ENCODE measurements at regions not wholly inside any gene's neighbourhood (a gene's known extent, or its start where the extent isn't known, plus 50 kb on each side); places are given as distances from the start of the nearest gene placed in this dataset.

DNA sequence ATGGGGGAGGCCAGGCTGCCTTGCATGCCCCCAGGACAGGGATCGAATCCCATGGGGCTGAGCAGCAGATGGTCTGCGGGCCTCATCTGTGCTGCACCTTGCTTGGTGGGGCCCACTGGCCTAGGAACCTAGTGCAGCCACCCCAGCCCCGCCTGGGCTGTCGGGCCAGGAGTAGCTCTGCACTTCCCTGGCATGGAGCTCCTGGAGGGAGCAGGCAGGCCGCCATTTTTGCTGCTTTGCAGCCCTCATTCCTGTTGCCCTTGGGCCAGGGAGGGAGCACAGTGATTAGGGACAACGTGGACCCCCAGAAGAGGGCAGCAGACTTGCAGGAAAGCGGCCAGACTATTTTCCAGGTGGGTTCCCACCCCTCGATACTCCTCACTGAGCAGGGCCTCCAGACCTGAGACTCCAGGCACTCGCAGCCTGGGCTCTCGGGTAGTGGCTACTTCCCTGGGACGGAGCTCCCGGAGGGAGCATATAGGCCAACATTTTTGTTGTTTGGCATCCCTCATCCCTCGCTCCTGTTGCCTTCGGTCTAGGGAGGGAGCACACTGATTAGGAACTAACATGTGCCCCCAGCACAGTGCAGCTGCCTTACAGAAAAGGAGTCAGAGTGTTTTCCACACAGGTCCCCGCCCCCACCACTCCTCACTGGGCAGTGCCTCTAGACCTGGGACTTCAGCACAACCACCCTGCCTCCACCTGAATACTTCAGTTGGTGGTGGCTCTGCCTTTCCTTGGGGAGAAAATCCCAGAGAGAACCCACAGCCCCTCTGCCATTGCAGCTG lies 99.5 kb downstream of the MAIP1 start:
- no peak for DNase-seq (ENCODE audit: low spot score)

DNA sequence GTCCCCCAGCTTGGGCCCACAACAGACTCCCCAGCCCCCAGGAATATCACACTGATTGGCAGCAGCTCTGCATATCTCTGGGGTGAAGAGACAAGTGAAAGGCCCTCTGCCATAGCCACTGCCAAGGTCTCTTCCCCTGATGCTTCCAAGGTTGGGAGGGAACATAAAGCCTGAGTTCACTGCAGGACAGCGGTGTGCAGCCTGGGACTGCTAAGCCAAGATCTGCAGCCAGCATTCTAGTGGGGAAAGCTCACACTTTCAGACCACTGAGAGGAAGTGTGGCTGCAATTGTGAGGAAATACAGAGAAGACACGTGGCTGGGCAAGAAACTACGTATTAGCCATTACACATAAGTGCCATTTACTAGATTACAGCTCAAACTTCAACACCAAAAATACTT lies 100.7 kb downstream of the MAIP1 start:
- no peak for DNase-seq (ENCODE audit: low spot score)

DNA sequence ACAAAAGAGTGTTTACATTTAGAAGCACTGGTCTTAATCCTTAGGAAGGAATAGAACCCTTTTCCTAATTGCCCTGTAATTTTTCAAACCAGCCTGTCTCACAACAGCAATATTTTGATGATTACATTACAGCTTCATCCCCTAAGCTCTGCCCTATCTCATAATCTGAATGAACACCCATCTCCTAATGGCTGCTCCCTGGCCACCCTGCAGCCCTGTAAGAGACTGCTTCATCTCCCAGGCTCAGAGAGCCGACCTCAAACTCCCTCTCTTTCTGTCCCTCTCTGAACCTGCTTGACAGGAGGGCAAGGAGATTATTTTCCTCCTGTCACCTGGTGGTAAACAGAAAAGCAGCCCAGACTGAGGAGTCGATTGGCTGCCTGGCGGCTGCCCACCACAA lies 107.8 kb downstream of the MAIP1 start:
- no peak for DNase-seq (ENCODE audit: low spot score)

DNA sequence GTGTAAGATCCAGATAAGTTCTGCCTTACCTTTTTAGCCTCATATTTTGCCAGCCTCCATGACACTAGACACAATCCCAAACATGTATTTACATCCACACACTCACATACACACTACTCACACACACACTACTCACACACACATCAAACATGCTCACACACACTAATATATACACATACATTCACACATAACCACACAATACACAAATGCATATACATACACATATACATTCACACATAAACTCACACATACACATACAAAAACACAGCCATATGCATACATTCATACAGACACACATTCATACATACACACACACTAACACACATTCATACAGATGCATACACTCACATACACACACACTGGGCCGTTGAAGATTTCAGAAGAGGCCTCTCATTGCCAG lies 109.5 kb downstream of the MAIP1 start:
- DNase-seq (ENCODE audit: low spot score), result no peak

DNA sequence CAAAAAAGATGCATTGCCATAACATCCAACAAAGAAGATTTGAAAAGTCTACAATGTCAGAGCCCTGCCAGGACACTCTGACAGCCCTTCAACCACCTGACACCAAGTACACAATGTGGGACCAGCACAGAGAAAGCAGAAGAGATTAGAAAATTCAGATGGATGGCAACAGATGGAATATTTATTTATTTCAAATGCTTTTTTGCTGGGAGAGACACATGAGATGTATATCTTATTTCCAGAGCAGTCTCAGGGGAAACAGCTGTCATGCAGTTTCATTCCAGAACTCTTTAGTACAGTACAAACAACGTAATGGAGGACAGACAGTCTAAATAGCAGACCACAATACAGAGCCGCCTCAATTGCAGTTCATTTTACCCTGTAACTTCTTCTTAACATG lies 110.1 kb downstream of the MAIP1 start:
- DNase-seq (ENCODE audit: low spot score), result no peak

DNA sequence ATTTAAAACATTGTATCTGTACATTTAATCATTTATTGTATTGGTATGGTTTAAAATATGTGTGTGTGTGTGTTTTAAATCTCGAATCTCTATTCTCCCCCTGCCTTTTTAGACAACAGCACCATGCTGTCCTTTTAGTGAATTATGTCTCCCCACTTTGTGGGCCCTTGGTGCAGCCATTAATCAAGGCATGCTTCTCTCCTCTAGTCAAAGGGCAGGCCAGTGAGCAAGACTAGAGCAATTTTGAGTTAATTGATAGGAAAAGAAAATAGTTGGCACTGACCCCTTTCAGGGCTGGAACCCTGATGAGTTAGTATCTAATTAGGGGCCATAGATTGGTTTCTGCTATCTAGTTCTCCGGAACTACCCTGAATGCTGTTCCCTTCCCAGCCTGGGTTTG lies 111.0 kb downstream of the MAIP1 start:
- no peak for DNase-seq (ENCODE audit: low spot score)

DNA sequence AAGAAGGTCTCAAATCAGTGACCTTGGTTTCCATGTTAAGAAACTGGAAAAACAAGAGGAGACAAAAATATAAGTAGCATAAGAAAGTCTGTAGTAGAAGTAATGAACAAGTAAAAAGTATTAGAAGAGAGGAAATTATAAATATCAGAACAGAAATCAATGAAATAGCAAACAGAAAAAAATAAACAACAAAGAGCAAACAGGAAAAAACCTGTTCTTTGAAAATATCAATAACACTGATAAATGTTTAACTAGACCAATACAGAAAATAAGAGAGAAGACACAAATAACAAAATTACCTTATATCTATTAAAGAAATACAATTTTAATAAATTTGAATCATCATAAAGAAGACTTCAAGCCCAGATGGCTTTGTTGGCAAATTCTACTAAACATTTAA lies 113.3 kb downstream of the MAIP1 start:
- DNase-seq (ENCODE audit: low spot score), result no peak

DNA sequence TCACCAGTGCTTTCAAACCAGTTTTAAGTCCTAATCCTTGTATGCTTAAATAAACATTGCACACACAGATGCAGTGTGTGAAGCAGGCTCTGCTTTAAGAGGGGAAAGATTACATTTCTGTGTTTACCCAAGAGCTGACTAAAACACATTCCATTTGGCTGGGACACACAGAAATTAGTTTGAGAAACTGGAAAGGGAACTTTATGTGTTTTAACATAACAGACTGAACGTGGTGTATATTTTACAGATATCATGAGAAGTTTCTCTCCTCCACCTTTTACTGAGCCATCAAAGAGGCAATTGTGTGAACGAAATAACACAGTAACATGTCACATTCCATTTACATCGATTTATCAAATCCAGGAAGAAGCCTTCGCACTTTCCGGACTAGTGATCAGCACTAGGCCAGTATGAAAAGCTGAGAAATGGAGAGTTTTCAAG lies 121.8 kb downstream of the MAIP1 start:
- peak; percentile 12 for DNase-seq (ENCODE audit: low spot score)

DNA sequence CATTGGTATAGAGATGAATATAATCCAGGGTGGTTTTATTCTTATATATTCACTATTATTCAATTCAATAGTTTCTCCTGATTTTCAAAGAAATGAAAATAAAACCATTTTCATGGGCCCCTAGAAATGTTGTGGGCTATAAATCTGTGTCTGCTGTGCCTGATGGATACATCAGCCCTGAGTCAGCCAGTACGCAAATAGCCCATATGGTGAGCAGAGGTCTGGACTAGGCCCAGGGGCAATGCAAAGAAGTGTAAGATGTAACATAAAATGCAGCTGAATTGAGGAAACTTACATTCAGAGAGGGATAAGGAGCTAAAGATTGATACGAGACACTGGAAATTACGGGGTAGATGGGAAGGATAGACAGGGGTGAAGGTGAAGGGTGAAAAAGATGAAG lies 122.5 kb downstream of the MAIP1 start:
- DNase-seq (ENCODE audit: low spot score), result no peak

DNA sequence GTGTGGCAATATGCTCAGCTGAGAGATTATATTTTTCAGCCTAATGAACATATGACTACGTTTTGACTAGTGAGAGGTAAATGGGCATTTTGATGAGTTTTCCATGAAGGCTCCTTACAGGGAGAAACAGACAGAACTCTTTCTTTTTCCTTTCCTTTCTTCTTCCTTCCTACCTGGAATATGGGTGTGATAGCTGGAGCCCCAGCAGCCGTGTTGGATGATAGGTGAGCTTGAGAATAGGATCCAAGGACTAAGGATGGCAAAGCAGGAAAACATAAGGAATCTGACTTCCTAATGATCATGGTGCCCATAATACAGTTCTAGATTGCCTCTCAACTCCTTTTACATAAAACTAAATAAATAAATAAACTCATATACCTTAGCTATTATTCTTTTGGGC lies 124.0 kb downstream of the MAIP1 start:
- no peak for DNase-seq (ENCODE audit: low spot score)

DNA sequence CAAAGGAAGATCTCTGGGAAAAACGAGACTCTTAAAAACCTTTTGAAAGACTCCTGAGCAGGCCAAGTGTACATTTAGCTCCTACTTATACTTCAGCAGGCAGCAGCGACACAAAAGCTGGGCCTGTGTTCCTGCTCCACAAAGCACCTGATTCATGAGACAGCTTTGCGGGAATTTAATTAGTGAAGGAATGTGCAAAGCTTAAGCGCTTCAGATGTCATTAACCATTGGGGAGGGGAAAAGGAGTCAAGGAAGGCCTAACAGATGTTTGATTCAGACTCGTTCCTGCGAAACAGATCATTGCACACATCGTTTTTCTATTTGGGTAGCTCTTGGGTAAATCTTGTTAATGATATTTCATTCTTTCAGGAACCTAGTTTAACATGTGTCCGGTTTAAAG lies 125.9 kb downstream of the MAIP1 start:
- no peak for DNase-seq (ENCODE audit: low spot score)

DNA sequence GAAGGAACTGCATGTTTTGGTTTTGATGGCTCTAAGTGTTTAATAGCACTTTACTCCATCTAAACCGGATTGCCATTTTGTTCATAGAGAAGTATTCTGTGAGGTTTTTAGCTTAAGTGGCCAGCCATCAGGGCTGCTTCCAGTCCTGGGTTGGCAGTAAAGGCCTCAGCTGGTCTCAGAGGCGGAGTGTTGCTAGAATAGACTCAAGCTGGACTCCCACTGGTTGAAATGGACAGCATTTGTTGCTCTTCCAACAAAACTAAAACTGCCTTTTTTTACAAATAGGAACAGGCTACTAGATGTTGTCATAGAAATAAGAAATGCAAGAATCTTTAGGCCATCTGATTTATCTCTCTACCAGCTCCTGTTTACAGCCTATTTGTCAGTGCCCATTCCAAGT lies 126.4 kb downstream of the MAIP1 start:
- DNase-seq (ENCODE audit: low spot score), result no peak

DNA sequence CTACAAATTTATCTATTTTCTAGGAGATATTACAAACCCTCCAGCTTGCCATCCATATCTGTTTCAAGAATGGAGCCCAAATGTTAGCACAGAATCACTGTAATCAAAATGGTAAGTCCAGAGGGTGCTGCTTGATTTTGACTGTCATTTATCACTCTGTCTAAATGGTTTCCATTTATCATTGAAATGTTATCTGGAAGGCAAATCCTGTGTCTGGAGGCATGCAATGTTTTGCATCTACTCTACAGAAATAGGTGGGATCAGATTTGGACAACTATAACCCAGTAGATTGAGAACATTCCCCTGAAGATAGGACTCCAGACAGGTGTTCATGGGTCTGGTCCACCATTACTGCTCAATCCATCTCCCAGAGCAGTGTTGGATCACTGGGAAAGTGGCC lies 128.7 kb downstream of the MAIP1 start:
- no peak for DNase-seq (ENCODE audit: low spot score)

DNA sequence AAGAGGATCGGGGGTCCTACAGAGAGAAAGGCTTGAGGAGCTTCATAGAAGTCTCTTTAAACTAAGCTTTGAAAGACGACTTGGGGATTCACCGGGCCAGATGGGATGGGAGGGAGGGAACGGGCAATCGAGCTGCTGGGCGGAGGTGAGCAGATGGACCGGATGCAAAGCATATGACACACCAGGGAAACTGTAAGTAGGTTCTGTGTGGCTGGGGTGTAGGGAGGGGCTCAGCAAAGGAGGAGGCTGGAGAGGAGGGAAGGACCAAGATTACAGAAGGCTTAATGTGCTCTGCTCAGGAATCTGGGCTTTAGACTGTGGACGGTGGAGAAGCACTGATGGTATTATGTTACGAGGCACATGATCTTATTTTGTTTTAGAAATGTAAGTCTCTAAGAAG lies 131.5 kb downstream of the MAIP1 start:
- no peak for DNase-seq (ENCODE audit: low spot score)

DNA sequence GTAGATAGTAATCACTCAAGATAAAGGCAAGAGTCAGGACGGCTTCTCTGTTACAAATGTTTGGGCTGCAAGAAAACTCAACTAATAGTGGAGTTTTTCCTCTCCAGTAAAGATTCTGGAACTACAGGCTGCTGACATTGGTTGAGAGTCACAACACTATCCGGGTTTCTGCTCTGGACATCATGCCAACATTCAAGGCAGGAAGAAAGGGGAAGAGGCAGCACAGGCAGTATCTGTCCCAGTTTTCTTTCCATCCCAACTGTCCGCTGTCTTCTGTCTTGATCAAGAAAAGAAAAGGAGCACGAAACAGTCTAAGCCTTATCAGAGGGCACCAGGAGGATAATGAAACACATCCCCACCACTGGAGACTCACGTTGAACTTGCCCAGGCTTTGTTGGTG lies 132.1 kb downstream of the MAIP1 start:
- DNase-seq (ENCODE audit: low spot score), result no peak

DNA sequence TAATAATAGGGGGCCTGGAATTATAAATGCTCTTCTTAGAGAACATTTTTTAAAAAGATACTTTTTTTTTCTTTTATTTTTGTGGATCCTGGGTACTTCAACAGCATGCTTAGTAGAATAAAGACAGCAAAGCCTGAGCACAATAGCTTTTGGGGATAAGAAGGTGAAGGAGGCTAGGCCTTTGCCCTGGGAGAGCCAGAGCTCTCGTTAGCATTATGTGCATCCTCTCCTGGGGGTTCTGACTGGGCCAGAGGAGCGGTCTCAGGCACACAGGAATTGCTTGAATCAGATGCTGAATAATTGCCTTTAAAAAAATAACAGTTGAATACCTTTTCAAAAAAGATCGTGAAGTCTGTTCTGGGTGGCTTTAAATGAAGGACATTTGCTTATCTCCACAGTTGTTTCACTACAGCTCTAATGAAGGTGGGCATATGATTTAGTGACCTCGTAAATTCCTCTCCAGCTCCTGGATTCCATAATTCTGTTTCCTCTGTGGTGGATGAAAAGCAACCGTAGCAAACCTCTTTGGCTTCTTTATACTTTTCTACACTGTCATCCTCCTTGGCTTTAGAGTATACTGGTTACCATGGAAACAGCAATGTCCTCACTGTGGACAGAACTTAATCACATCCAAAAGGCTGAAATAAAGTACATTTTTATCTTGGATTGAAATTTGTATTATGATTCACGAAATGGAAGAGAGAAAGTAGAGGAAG lies 133.8 kb downstream of the MAIP1 start:
- DNase-seq (ENCODE audit: low spot score), result no peak

DNA sequence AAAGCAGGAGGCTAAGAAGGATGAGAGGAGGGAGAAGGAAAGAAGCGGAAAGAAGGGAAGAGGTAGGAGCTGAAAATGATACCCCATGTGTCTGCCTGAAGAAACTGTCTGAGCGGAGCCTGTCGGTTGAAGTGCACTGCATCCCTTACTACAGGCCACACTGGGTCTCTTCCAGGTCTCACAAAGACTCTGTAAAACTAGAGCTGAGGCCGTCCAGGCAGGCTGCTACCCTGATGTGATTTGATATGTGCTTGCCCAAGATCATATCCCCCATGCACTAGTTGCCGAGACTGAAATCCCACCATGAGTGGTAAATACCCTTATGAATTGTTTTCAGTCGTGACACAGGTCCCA lies 134.4 kb downstream of the MAIP1 start:
- no peak for DNase-seq (ENCODE audit: low spot score)

DNA sequence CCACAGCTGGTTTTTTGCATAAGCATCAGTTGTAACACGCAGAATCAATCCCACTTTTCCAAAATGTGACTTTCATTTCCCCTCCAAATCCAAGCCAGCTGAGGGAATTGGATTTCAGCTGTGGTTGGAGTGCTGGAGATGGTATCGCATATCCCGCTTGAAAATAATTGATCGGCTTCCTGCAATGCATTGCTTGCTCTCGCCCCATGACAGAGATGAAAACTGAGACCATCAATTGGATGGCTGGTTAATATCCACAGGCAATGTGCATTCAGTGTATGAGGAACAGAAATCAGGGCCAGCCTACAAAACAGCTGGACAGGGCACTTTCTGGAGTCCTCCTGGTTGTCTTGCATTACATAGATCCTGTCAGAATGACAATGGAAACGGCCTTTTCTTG lies 135.3 kb downstream of the MAIP1 start:
- no peak for DNase-seq (ENCODE audit: low spot score)

DNA sequence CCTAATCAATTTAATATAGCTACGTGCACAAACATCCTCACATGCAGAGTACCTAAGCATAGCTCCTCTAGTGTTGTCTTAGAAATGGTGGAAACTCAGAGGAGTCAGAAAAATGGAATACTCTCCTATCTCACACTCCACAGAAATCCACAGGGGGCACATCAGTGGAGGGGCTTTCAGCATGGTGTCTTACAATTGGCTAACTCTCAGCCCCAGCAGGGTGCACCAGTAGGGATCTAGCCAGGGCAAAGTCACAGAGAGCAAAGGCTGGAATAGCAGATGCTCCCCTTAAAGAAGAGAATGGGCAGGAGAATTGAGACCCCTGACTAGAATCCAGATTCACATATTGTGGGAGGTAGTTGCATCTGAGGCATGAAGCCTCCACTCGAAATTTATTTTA lies 135.7 kb downstream of the MAIP1 start:
- DNase-seq (ENCODE audit: low spot score), result no peak

DNA sequence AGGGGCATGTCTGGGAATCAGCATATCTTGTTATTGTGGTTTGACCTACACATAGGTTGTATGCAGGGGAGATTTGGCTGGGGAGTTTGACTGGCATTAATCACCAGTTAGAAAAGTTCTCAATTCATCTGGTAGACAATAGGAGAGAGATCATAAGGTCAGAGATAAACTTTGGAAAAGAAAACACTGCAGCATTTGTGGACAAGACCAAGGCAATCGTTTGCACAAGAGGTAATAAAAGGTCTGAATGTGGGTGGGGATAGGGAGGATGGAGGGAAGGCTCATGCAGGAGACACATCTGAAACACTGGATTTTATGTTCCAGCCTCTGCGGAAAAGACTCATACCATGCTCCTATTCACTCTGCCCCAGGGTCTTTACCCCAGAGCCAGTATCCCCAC lies 136.9 kb downstream of the MAIP1 start:
- no peak for DNase-seq (ENCODE audit: low spot score)

DNA sequence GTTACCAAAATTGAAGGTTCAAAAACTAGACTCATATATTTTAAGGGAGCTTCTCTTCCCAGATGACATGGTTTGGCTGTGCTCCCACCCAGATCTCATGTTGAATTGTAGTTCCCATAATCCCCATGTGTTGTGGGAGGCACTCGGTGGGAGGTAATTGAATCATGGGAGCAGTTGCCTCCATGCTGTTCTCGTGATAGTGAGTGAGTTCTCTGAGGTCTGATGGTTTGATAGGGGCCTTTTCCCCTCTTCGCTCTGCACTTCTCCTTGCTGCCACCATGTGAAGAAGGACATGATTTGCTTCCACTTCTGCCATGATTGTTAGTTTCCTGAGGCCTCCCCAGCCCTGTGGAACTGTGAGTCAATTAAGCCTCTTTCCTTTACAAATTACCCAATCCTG lies 140.1 kb downstream of the MAIP1 start:
- no peak for DNase-seq (ENCODE audit: low spot score)

DNA sequence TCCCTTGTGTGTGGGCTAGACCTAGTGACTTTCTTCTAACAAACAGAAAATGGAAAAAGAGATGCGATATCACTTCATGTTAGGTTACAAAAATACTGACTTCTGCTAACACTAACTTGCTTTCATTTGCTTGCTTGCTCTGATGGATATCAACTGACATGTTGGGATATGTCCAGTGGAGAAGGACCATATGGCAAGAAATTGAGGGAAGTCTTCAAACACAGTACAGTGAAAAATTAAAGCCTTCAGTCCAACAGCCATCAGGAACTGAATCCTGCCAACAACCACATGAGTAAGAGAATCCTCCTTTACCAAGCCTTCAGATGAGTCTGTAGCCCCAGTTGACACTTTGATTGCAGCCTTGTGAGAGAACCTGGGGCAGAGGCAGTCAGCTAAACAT lies 143.9 kb downstream of the MAIP1 start:
- no peak for DNase-seq (ENCODE audit: low spot score)

DNA sequence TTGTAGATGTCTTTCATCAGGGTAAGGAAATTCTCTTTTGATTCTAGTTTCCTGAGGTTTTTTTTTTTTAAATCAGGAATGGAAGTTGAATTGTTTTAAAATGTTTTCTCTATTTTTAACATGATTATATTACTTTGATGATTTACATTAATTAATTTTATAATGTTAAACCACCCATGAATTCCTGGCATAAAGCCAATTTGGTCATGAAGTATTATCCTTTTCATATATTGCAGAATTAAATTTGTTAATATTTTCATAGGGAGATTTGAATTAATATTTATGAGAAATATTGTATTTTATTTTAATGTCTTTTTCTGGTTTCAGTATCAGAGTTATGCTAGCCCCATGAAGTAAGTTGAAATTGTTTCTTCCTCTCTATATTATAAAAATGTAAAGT lies 144.6 kb downstream of the MAIP1 start:
- no peak for DNase-seq (ENCODE audit: low spot score)

DNA sequence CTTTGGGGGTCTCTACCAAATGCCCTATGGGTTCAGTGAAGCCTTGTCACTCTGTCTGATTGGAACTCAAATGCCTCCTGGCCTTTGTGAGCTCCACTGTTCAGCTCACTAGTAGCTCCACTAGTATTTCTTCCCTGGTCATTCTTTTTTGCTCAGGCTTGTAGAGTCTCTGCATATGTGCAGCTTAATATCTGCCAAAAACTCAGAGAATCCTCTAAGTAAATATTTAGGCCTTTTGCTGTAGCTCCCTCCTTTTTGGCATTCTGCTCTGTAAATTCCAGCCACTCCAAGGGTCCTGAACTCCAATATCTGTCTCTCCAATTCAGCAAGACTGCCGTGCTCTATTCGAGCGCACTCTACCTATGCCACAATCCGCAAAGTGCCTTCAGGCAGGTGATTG lies 146.5 kb downstream of the MAIP1 start:
- DNase-seq (ENCODE audit: low spot score), result no peak

Data from GM03348 (cell line).